Psoas muscle (tissue), 7 donors: ENCODE measurements at regions not wholly inside any gene's neighbourhood (a gene's known extent, or its start where the extent isn't known, plus 50 kb on each side); places are given as distances from the start of the nearest gene placed in this dataset.

Experiments
- ATAC-seq, 4 donors: fragments of 200-7000 bp; cut with Tn5 transposase; one replicate each; pipeline ENCODE4 v1.9.1; 2020; ENCODE audit warnings: moderate library complexity in 3 of 4, mild to moderate bottlenecking in 2 of 4
- DNase-seq, 2 donors: peaks; one replicate each; pipeline ENCODE4 v3.0.0-alpha.2; 2020
- H3K27ac ChIP-seq: fragments of 200-600 bp; one replicate; pipeline ENCODE4 v1.8.0; 2022
- H3K27me3 ChIP-seq, 3 donors: fragments of 200-600 bp in 1 of 3; one replicate each; pipeline versions ENCODE4 v1.6.1 to v1.8.0; 2013 to 2022; ENCODE audit warnings: low read length in 2 of 3, mild to moderate bottlenecking in 2 of 3, moderate library complexity in 1 of 3; ENCODE audit not compliant: insufficient read depth in 3 of 3
- H3K36me3 ChIP-seq, 2 donors: fragments of 200-600 bp in 1 of 2; one replicate each; pipeline versions ENCODE4 v1.6.1 to v1.8.0; 2013 to 2022; ENCODE audit warnings: low read depth in 1 of 2, mild to moderate bottlenecking in 1 of 2, moderate library complexity in 1 of 2; ENCODE audit not compliant: insufficient read depth in 1 of 2
- H3K4me1 ChIP-seq: fragments of 200-600 bp; one replicate; pipeline ENCODE4 v1.8.0; 2022
- H3K4me3 ChIP-seq: fragments of 200-600 bp; one replicate; pipeline ENCODE4 v1.8.0; 2022; ENCODE audit warnings: mild to moderate bottlenecking
- H3K9me3 ChIP-seq: fragments of 200-600 bp; one replicate; pipeline ENCODE4 v1.8.0; 2022
- CTCF ChIP-seq: fragments of 200-600 bp; IDR thresholded peaks from one replicate; pipeline ENCODE4 v1.8.0; 2022; ENCODE audit warnings: antibody characterized with exemption
- WGBS, 3 donors: extraction: QIAGEN DNeasy Blood & Tissue Kit; methylation state at CpG; one replicate each; pipeline versions ENCODE4 v1.1.6 to v1.1.7; 2013; 5-methylcytosine and 5-hydroxymethylcytosine counted together
- intact Hi-C, 2 donors: fragments of 100-400 bp; cut with DNase I; formaldehyde crosslinking; loops; one replicate each; pipeline versions ENCODE4 v1.11.0 to v1.14.2; 2022
- donor health status: healthy with polysubstance abuse.
- donor health status: DM: no; HTN: no; CAD: no; lungs with moderate emphysema.
- donor health status: Bipolar disorder and iron deficiency.
- donor health status: healthy.
- donor health status: DM: yes; HTN: yes; CAD: no.
- donor health status: DM: no; HTN: no; CAD: no.
- donor health status: DM: yes; HTN: yes; CAD: no.

DNA sequence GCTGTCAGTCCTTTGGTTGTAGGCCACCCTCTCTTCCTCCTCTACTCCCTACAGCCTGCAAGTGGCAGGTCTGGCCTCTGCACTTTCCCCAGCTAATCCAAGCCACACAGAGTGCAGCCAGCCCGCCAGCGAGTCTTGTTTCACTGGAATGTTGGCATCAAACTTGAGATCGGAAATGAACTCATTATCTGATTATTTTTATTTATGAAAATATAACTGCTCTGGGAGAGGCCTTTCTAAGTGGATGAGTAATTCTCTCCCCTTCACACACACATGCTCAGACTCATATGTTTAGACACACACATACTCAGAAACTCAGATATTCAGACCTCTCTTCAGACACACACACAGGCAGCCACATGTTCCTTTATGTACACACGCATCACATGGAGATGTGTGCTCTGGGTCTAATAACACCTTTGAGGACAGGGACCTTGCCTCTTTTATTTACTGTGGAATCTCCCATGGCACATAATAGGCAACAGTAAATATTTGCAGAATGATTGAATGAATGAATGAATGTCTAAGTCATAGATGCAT, 151.3 kb downstream of the ZFP36L2 start:
- ATAC-seq = peak; percentile 84 to 90 (median 88)
- peak overlapping the region; percentile 80 for H3K27ac ChIP-seq
- 7 to 14% (median 11%) methylated on average over 4 of the region's 4 CpGs for WGBS, 3 donors
- peak; percentile 87 to 93 for DNase-seq
- H3K4me3 ChIP-seq = no peak overlapping the region
- H3K27me3 ChIP-seq = no peaks in the 10 kb centered on the region
- TF ChIP-seq CTCF = peak; percentile 25
- no peaks in the 10 kb centered on the region for H3K36me3 ChIP-seq
- H3K4me1 ChIP-seq = peaks cover 50% of the 10 kb centered on the region
- no peaks in the 10 kb centered on the region for H3K9me3 ChIP-seq
- intact Hi-C loops = no loop called here

GRCh38 chr2:43074592-43075053, 151.8 kb downstream of the ZFP36L2 start:
- H3K4me1 ChIP-seq = peaks cover 55% of the 10 kb centered on the region
- intact Hi-C loops = no loop called here
- peak in 2 of 4 donors; percentile 1 for ATAC-seq

DNA sequence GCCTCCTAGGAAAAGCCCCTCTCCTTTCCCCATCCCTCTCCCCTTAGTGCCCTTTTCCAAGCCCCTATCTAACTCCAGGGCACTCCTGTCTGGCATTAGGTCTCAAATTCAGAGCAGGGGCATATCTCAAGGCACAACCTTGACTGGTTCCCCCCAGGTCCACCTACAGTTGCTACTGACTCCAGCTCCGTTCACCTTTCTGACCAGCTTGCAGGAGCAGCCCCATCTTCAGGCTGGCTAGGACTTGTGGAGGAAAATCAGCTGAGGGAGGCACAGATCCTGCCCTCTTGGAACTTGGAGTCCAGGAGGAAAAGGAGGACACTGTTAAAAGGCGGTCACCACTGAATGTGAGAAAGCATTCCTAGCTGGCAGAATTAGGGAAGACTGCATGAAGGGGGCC, 152.4 kb downstream of the ZFP36L2 start:
- H3K4me3 ChIP-seq = no peak overlapping the region
- intact Hi-C loops = no loop called here
- ATAC-seq (no peak), DNase-seq (no peak)
- H3K9me3 ChIP-seq = no peaks in the 10 kb centered on the region
- H3K36me3 ChIP-seq = no peaks in the 10 kb centered on the region
- peak overlapping the region; percentile 80 for H3K27ac ChIP-seq
- H3K4me1 ChIP-seq = peaks cover 55% of the 10 kb centered on the region
- no peak for TF ChIP-seq CTCF
- WGBS, 3 donors = 97 to 98% (median 97%) methylated on average over 2 of the region's 2 CpGs
- no peaks in the 10 kb centered on the region for H3K27me3 ChIP-seq

More at GRCh38 chr2:43074592-43075053, 151.8 kb downstream of the ZFP36L2 start:
- no peak for DNase-seq
- H3K4me3 ChIP-seq = no peak overlapping the region
- TF ChIP-seq CTCF = no peak
- H3K27me3 ChIP-seq = no peaks in the 10 kb centered on the region
- H3K9me3 ChIP-seq = no peaks in the 10 kb centered on the region
- 46 to 69% (median 53%) methylated on average over 2 of the region's 2 CpGs for WGBS, 3 donors
- H3K27ac ChIP-seq = peak overlapping the region; percentile 80
- no peaks in the 10 kb centered on the region for H3K36me3 ChIP-seq

DNA sequence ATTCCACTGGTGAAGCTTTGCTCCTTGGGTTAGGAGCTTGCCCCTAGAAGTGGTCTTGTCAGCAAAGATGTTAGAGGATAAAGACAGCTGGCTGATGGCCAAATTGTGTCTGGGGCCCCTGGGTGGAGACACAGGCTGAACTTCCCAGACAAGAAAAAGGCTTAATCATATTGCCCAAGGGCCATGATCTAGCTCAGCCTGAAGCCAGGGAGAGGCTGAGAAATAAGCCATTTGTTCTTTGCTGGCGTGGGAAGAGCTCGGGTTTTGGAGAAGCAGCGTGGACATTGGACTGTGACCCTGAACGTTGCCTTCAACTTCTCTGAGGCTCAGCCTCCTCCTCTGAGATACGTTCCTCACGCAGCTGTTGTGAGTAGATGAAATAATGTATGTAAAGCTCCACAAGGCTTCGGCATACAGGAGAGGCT, 153.0 kb downstream of the ZFP36L2 start:
- 69 to 72% (median 72%) methylated on average over 7 of the region's 7 CpGs for WGBS, 3 donors
- Histone ChIP-seq H3K9me3 (no peaks in the 10 kb centered on the region), H3K4me3 (no peak overlapping the region), H3K36me3 (no peaks in the 10 kb centered on the region), H3K27ac (peak overlapping the region; percentile 80), H3K4me1 (peaks cover 55% of the 10 kb centered on the region), H3K27me3 (no peaks in the 10 kb centered on the region)
- intact Hi-C loops = no loop called here
- no peak for ATAC-seq
- DNase-seq = no peak
- no peak for TF ChIP-seq CTCF
